BLaER1 (cell line): ENCODE measurements at regions not wholly inside any gene's neighbourhood (a gene's known extent, or its start where the extent isn't known, plus 50 kb on each side); places are given as distances from the start of the nearest gene placed in this dataset.

Experiments
- H3K27ac ChIP-seq: shearing (Covaris generic); formaldehyde crosslinking; 2 replicates; pipeline ENCODE4 v1.8.1; 2022
- H3K27me3 ChIP-seq: shearing (Covaris generic); formaldehyde crosslinking; 2 replicates; pipeline ENCODE4 v1.8.1; 2022
- H3K36me3 ChIP-seq: shearing (Covaris generic); formaldehyde crosslinking; 2 replicates; pipeline ENCODE4 v1.8.1; 2022
- H3K4me1 ChIP-seq: shearing (Covaris generic); formaldehyde crosslinking; 2 replicates; pipeline ENCODE4 v1.8.1; 2022
- H3K4me2 ChIP-seq: shearing (Covaris generic); formaldehyde crosslinking; 2 replicates; pipeline ENCODE4 v1.8.1; 2022
- H3K4me3 ChIP-seq: shearing (Covaris generic); formaldehyde crosslinking; 2 replicates; pipeline ENCODE4 v1.8.1; 2022
- H3K9ac ChIP-seq: shearing (Covaris generic); formaldehyde crosslinking; 2 replicates; pipeline ENCODE4 v1.8.1; 2022
- H3K9me3 ChIP-seq: shearing (Covaris generic); formaldehyde crosslinking; 2 replicates; pipeline ENCODE4 v1.8.1; 2022
- H4K20me1 ChIP-seq: shearing (Covaris generic); formaldehyde crosslinking; 2 replicates; pipeline ENCODE4 v1.8.1; 2022
- Cebpa-rat ChIP-seq: shearing (Covaris generic); IDR thresholded peaks from 2 replicates; pipeline ENCODE4 v1.8.1; 2022

DNA sequence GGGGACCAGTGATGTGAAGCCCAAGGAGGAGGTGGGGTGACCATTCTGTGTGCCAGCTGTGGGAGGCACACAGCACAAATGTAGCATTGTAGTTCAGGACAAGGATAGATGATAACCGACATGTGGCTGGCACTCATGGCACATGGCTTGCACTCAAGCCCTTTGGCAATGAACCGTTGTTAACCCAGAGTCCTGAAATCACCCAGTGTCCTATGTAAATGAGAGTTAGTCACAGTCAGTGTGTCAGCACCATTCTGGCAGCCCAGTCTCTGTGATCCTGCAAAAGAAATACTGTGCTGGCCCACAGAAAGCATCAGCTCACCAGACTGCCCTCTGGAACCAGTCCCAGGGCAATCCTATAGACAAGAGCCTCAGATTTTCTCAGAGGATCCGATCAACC, 339.3 kb downstream of the MID1IP1 start:
- TF ChIP-seq Cebpa-rat = no peak
- Histone ChIP-seq H3K27me3 (no peaks in the 10 kb centered on the region), H3K27ac (no peak overlapping the region), H3K9me3 (no peaks in the 10 kb centered on the region), H3K9ac (no peak overlapping the region), H3K4me3 (no peak overlapping the region), H3K4me2 (no peak overlapping the region), H3K36me3 (no peaks in the 10 kb centered on the region), H3K4me1 (peaks cover 19% of the 10 kb centered on the region), H4K20me1 (no peaks in the 10 kb centered on the region)

DNA sequence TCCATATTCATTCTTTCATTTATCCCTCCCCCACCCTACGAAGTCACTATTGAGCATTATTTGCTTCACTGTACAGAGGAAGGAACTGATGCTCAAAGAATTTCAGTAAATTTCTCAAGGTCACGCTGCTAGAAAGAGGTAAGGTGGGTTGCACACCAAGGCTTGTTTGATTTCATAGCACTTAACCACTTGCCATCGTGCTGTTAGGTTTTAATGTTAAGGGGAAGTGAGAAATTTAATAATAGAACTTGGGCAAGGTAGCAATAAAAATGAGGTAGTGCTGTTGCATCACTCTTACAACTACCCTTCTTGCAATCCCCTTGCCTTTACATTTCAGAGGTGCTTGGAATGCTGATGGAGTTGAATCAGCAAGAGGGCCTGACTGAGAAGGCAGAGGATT, 343.1 kb downstream of the MID1IP1 start:
- peak overlapping the region; percentile 83 for H3K27ac ChIP-seq
- H3K9ac ChIP-seq = no peak overlapping the region; the same call in 1 of the 2 replicates
- no peaks in the 10 kb centered on the region for H4K20me1 ChIP-seq
- peak overlapping the region; percentile 76 for H3K4me2 ChIP-seq
- TF ChIP-seq Cebpa-rat = no peak
- H3K4me3 ChIP-seq = no peak overlapping the region
- H3K4me1 ChIP-seq = peaks cover 35% of the 10 kb centered on the region
- no peaks in the 10 kb centered on the region for H3K9me3 ChIP-seq
- no peaks in the 10 kb centered on the region for H3K36me3 ChIP-seq
- H3K27me3 ChIP-seq = no peaks in the 10 kb centered on the region

DNA sequence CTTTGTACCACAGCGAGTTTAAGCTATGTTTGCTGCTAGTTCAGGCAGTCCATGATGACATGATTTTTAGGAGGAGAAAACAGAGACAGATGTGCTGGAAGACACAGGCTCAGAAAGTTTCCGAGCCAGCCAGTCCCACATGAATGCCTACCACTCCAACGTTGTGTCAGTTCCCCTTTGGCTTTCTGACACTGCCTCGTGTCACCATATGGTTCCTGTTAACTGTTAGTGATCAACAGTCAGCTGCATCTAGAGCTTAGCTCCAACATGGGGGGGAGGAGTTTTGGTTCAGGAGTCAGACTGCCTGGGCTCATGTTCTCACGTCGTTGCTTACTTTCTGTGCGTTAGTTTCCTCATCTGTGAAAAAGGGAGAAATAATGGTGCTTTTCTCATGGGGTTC, 343.7 kb downstream of the MID1IP1 start:
- no peak for TF ChIP-seq Cebpa-rat
- peaks cover 37% of the 10 kb centered on the region for H3K4me1 ChIP-seq
- peak overlapping the region; percentile 76 for H3K4me2 ChIP-seq
- H3K9me3 ChIP-seq = no peaks in the 10 kb centered on the region
- H3K9ac ChIP-seq = no peak overlapping the region; the same call in 1 of the 2 replicates
- no peak overlapping the region for H3K4me3 ChIP-seq
- H4K20me1 ChIP-seq = no peaks in the 10 kb centered on the region
- H3K36me3 ChIP-seq = no peaks in the 10 kb centered on the region
- no peaks in the 10 kb centered on the region for H3K27me3 ChIP-seq
- H3K27ac ChIP-seq = peak overlapping the region; percentile 83

DNA sequence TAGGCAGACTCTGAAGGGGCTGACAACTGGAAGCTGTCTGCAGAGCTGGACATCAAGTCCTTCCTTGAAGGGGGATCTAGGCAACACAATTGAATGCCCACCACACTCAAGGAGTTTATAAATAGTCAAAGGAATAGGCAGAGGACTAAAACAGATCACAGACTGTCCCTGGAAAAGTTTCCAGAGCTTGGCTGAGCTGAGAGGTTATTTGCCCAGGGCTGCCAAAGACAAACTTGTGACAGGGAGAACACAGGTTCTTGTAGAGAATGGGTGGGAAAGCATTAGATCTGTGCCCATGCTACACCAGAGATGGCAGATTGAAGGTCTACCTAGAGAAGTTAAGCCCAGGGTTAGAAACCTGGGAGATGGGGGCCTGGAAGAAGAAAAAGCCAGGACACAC, 344.6 kb downstream of the MID1IP1 start:
- Histone ChIP-seq H3K9me3 (no peaks in the 10 kb centered on the region), H3K9ac (no peak overlapping the region), H3K27ac (peak overlapping the region; percentile 83), H4K20me1 (no peaks in the 10 kb centered on the region), H3K36me3 (no peaks in the 10 kb centered on the region), H3K4me2 (peak overlapping the region; percentile 76), H3K4me3 (no peak overlapping the region), H3K4me1 (peaks cover 37% of the 10 kb centered on the region), H3K27me3 (no peaks in the 10 kb centered on the region)
- TF ChIP-seq Cebpa-rat = no peak

DNA sequence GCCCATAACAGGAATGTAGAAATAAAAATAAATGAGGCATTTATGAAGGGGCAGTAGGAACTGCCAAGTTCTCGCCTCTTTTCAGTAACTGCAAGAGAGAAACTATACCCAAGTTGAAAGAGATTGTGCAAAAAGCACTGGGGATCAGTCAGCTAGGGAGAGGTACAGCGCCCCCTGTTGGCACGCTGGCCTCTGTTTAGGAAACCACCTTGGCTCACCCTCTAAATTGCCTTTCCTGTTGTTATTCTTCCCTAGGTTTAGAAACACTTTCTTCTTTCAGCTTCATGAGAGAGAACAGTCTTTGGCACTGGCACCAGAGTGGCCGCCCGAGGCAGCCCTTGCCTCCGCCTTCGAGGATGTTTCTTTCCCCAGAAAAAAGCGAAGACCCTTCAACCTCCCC, 348.5 kb downstream of the MID1IP1 start:
- H3K36me3 ChIP-seq = no peaks in the 10 kb centered on the region
- H3K27ac ChIP-seq = no peak overlapping the region
- no peaks in the 10 kb centered on the region for H4K20me1 ChIP-seq
- H3K4me2 ChIP-seq = no peak overlapping the region
- TF ChIP-seq Cebpa-rat = no peak
- no peak overlapping the region for H3K4me3 ChIP-seq
- H3K9ac ChIP-seq = no peak overlapping the region
- peaks cover 25% of the 10 kb centered on the region for H3K4me1 ChIP-seq
- H3K9me3 ChIP-seq = no peaks in the 10 kb centered on the region
- no peaks in the 10 kb centered on the region for H3K27me3 ChIP-seq

DNA sequence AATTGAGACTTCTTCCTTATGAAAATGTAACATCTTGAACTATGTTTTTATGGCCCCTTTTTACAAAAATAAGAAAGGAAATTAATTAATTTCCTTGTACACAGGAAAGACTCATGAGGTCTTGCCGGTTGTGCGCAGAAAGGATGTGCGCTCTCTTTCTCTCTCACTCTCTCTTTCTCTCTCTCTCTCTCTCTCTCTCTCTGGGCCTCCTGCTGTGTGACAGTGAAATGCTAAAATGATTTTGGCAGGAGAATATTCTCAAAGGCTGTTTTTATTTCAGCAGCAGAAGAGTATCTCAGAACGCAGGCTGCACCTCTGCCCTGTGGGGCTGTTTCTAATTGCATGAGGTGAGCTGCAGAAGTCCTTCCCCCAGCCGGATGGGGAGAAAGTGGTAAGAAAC, 349.0 kb downstream of the MID1IP1 start:
- H3K27me3 ChIP-seq = no peaks in the 10 kb centered on the region
- no peaks in the 10 kb centered on the region for H4K20me1 ChIP-seq
- peaks cover 21% of the 10 kb centered on the region for H3K4me1 ChIP-seq
- no peaks in the 10 kb centered on the region for H3K36me3 ChIP-seq
- H3K4me2 ChIP-seq = no peak overlapping the region
- no peak overlapping the region for H3K4me3 ChIP-seq
- H3K9me3 ChIP-seq = no peaks in the 10 kb centered on the region
- H3K9ac ChIP-seq = no peak overlapping the region
- H3K27ac ChIP-seq = no peak overlapping the region
- no peak for TF ChIP-seq Cebpa-rat

DNA sequence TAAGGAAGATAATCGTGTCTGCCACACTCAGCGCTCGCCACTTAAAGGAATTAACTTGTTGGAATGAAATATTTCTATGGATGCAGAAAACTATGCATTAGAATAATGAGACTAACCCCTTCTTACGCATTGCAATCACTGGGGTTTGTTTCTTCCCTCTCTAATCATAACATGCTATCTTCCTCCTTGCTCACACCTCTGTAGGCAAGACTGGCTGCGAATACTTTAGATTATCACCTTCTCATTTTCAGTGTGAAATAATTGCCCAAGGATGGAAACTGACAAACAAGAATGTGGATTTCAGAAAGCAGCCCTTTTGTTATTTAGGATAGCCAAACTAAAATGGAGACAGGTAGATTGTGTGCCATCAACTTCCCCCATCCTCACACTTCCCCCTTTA, 349.4 kb downstream of the MID1IP1 start:
- no peaks in the 10 kb centered on the region for H3K36me3 ChIP-seq
- no peaks in the 10 kb centered on the region for H4K20me1 ChIP-seq
- H3K4me2 ChIP-seq = no peak overlapping the region
- H3K9me3 ChIP-seq = no peaks in the 10 kb centered on the region
- TF ChIP-seq Cebpa-rat = no peak
- H3K9ac ChIP-seq = no peak overlapping the region
- no peak overlapping the region for H3K27ac ChIP-seq
- no peaks in the 10 kb centered on the region for H3K27me3 ChIP-seq
- H3K4me1 ChIP-seq = peaks cover 17% of the 10 kb centered on the region
- H3K4me3 ChIP-seq = no peak overlapping the region

DNA sequence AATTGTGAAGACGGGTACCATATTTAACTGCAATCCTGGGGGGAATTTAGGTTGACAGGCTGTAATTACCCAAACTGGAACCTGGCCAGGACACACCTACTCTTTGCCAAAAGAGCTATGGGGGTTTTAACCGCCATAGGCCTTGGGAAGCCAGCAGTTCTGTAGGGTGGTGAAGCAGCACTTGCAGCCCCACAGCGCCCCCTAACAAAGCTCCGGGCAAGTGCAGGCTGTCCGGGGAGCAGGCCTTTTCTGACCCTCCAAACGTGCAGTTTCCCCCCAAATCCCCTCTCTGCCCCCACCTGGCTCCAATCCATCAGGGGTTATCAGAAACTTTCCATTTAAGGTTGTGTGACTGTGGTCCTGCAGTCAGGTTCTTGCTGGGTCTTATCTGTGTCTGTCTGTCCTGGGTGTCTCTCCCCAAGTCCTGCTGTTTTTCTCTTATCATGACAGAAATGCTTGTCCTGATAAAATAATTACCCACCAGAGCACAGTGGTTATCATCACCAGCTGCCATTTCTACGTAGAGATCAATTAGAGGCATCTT, 350.9 kb downstream of the MID1IP1 start:
- Histone ChIP-seq H3K4me1 (peaks cover 14% of the 10 kb centered on the region; the same call in 1 of the 2 replicates), H3K4me2 (no peak overlapping the region), H4K20me1 (no peaks in the 10 kb centered on the region), H3K4me3 (no peak overlapping the region), H3K36me3 (no peaks in the 10 kb centered on the region), H3K27ac (no peak overlapping the region), H3K9me3 (no peaks in the 10 kb centered on the region), H3K9ac (no peak overlapping the region), H3K27me3 (no peaks in the 10 kb centered on the region)
- TF ChIP-seq Cebpa-rat = no peak

DNA sequence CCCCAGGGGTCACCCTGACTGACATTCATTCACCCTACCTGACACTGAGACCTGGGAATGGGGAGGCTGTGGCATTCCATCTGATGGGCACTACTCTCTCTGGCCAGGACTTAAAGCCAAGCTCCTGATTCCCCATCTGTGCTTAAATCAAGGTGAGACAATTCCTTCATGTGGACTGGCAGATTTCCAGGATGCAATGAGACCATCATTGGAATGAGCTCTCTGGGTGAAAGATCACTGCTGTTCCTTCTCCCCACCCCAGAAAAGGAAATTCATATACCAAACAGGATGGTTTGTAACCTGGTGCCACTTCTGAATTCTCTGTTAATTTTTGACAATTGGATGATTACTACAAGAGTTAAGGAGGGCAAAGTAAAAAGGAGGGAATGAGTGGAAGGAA, 354.8 kb downstream of the MID1IP1 start:
- H3K9ac ChIP-seq = no peak overlapping the region
- no peak overlapping the region for H3K27ac ChIP-seq
- H3K4me3 ChIP-seq = no peak overlapping the region
- H4K20me1 ChIP-seq = no peaks in the 10 kb centered on the region
- no peaks in the 10 kb centered on the region for H3K9me3 ChIP-seq
- peaks cover 3% of the 10 kb centered on the region; the same call in 1 of the 2 replicates for H3K4me1 ChIP-seq
- no peak overlapping the region for H3K4me2 ChIP-seq
- H3K36me3 ChIP-seq = no peaks in the 10 kb centered on the region
- H3K27me3 ChIP-seq = peaks cover 3% of the 10 kb centered on the region; the same call in 1 of the 2 replicates
- no peak for TF ChIP-seq Cebpa-rat

DNA sequence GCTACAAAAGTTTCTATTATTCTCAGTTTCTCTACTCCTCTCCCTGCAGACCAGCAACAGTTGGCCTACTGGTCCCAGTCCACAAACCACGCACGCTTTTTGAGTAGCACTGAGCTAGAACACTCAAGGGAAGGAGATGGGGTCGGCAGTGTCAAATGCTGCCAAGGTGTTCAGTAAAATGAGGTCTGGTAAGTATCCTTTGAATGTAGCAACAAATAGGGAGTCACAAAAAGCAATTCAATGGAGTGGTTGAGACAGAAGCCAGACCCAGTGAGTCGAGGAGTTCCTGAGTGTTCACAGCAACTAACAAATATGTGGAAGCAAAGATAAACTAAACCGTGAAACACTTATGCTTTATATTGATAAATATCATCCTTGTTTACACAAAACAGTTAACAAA, 355.7 kb downstream of the MID1IP1 start:
- no peak overlapping the region for H3K27ac ChIP-seq
- no peaks in the 10 kb centered on the region for H3K9me3 ChIP-seq
- peaks cover 12% of the 10 kb centered on the region for H3K27me3 ChIP-seq
- H3K4me2 ChIP-seq = no peak overlapping the region
- H4K20me1 ChIP-seq = no peaks in the 10 kb centered on the region
- TF ChIP-seq Cebpa-rat = no peak
- H3K36me3 ChIP-seq = no peaks in the 10 kb centered on the region
- no peak overlapping the region for H3K4me3 ChIP-seq
- peaks cover 3% of the 10 kb centered on the region; the same call in 1 of the 2 replicates for H3K4me1 ChIP-seq
- no peak overlapping the region for H3K9ac ChIP-seq

DNA sequence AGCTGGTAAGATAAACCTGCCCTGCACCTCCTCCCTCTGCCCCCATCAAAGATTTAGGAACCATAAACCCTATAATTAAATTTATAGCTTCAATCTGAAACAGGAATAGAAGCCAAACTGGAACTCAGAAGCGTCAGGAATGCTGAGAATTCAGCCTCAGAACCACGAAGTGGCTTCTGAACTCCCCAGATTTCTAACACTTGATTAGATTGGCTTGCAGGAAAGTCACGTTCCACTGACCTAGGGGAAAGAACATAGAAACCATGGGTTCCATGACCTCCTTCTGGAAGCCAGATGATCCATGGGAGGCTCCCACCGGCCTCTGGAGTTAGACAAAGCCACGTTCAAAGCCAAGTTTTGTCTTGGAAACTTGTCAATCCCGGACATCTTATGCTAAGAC, 356.5 kb downstream of the MID1IP1 start:
- Histone ChIP-seq H3K27me3 (peaks cover 20% of the 10 kb centered on the region), H3K4me1 (peaks cover 3% of the 10 kb centered on the region; the same call in 1 of the 2 replicates), H3K4me2 (no peak overlapping the region), H3K9me3 (no peaks in the 10 kb centered on the region), H3K9ac (no peak overlapping the region), H3K4me3 (no peak overlapping the region), H4K20me1 (no peaks in the 10 kb centered on the region), H3K27ac (no peak overlapping the region), H3K36me3 (no peaks in the 10 kb centered on the region)
- no peak for TF ChIP-seq Cebpa-rat
